H9 (cell line): ENCODE measurements at regions not wholly inside any gene's neighbourhood (a gene's known extent, or its start where the extent isn't known, plus 50 kb on each side); places are given as distances from the start of the nearest gene placed in this dataset.

Source experiments
- DNase-seq: peaks from one replicate; pipeline ENCODE4 v3.0.0-alpha.2; 2017
- H2AFZ ChIP-seq: one replicate; pipeline ENCODE4 v1.6.1; 2013; ENCODE audit warnings: mild to moderate bottlenecking, low read length, control low read depth, moderate library complexity
- H2AK5ac ChIP-seq: 2 replicates; pipeline ENCODE4 v1.6.1; 2013; ENCODE audit warnings: low read length, control low read depth, mixed read lengths; ENCODE audit not compliant: insufficient read length
- H2BK120ac ChIP-seq: one replicate; pipeline ENCODE4 v1.6.1; 2013; ENCODE audit warnings: low read depth, mild to moderate bottlenecking, low read length, control low read depth, inconsistent platforms; ENCODE audit not compliant: poor library complexity, severe bottlenecking
- H2BK12ac ChIP-seq: 2 replicates; pipeline ENCODE4 v1.6.1; 2013; ENCODE audit warnings: low read length, control low read depth, mixed read lengths, low read depth; ENCODE audit not compliant: insufficient read length
- H2BK15ac ChIP-seq: 2 replicates; pipeline ENCODE4 v1.6.1; 2013; ENCODE audit warnings: low read depth, low read length, control low read depth
- H2BK20ac ChIP-seq: one replicate; pipeline ENCODE4 v1.6.1; 2013; ENCODE audit warnings: low read depth, mild to moderate bottlenecking, low read length, control low read depth, inconsistent platforms; ENCODE audit not compliant: poor library complexity, severe bottlenecking
- H2BK5ac ChIP-seq: 2 replicates; pipeline ENCODE4 v1.6.1; 2013; ENCODE audit warnings: low read length, control low read depth, mixed read lengths; ENCODE audit not compliant: insufficient read length
- H3K14ac ChIP-seq: 2 replicates; pipeline ENCODE4 v1.6.1; 2013; ENCODE audit warnings: low read length, control low read depth; ENCODE audit not compliant: insufficient read depth
- H3K18ac ChIP-seq: 2 replicates; pipeline ENCODE4 v1.6.1; 2013; ENCODE audit warnings: low read depth, mild to moderate bottlenecking, mixed read lengths, low read length, control low read depth; ENCODE audit not compliant: insufficient read length
- H3K23ac ChIP-seq: 2 replicates; pipeline ENCODE4 v1.6.1; 2013; ENCODE audit warnings: low read length, control low read depth, mixed read lengths, low read depth; ENCODE audit not compliant: insufficient read length
- H3K23me2 ChIP-seq: 2 replicates; pipeline ENCODE4 v1.6.1; 2013; ENCODE audit warnings: low read depth, mild to moderate bottlenecking, mixed read lengths, low read length, control low read depth; ENCODE audit not compliant: insufficient read length, poor library complexity, severe bottlenecking
- H3K27ac ChIP-seq: 2 replicates; pipeline ENCODE4 v1.5.1; 2013; ENCODE audit warnings: low read length, control low read depth, mixed read lengths, low read depth; ENCODE audit not compliant: insufficient read length
- H3K27me3 ChIP-seq: 2 replicates; pipeline ENCODE4 v1.6.1; 2013; ENCODE audit warnings: low read length, control low read depth, inconsistent platforms; ENCODE audit not compliant: insufficient read depth
- H3K4ac ChIP-seq: 2 replicates; pipeline ENCODE4 v1.6.1; 2013; ENCODE audit warnings: low read depth, mild to moderate bottlenecking, control low read depth, inconsistent platforms, low read length, moderate library complexity
- H3K4me1 ChIP-seq: 2 replicates; pipeline ENCODE4 v1.6.1; 2013; ENCODE audit warnings: low read length, control low read depth, inconsistent platforms; ENCODE audit not compliant: insufficient read depth
- H3K4me2 ChIP-seq: 2 replicates; pipeline ENCODE4 v1.6.1; 2013; ENCODE audit warnings: low read length, control low read depth, mixed read lengths; ENCODE audit not compliant: insufficient read length, insufficient read depth
- H3K56ac ChIP-seq: 2 replicates; pipeline ENCODE4 v1.6.1; 2013; ENCODE audit warnings: low read depth, mild to moderate bottlenecking, mixed read lengths, low read length, control low read depth; ENCODE audit not compliant: insufficient read length
- H3K79me1 ChIP-seq: 2 replicates; pipeline ENCODE4 v1.6.1; 2013; ENCODE audit warnings: low read depth, mild to moderate bottlenecking, moderate library complexity, low read length, control low read depth, inconsistent platforms; ENCODE audit not compliant: insufficient read depth, poor library complexity, severe bottlenecking
- H3K79me2 ChIP-seq: 2 replicates; pipeline ENCODE4 v1.6.1; 2013; ENCODE audit warnings: low read length, control low read depth, inconsistent platforms; ENCODE audit not compliant: insufficient read depth
- H3K9ac ChIP-seq: 2 replicates; pipeline ENCODE4 v1.6.1; 2013; ENCODE audit warnings: low read length, control low read depth, mixed read lengths; ENCODE audit not compliant: insufficient read length; ENCODE audit errors: extremely low read depth
- H3K9me3 ChIP-seq: one replicate; pipeline ENCODE4 v1.6.1; 2013; ENCODE audit warnings: low read depth, low read length, inconsistent platforms; ENCODE audit not compliant: control insufficient read depth
- H3T11ph ChIP-seq: one replicate; pipeline ENCODE4 v1.6.1; 2013; ENCODE audit warnings: mild to moderate bottlenecking, low read length, control low read depth, inconsistent platforms
- H4K20me1 ChIP-seq: one replicate; pipeline ENCODE4 v1.6.1; 2013; ENCODE audit not compliant: control insufficient read depth, insufficient read length, insufficient read depth
- H4K5ac ChIP-seq: 2 replicates; pipeline ENCODE4 v1.6.1; 2013; ENCODE audit warnings: low read depth, mild to moderate bottlenecking, mixed read lengths, low read length, control low read depth; ENCODE audit not compliant: insufficient read length
- H4K8ac ChIP-seq: replicated peaks from 2 replicates; pipeline ENCODE4 v1.6.1; 2013; ENCODE audit warnings: low read length, control low read depth, mixed read lengths, low read depth; ENCODE audit not compliant: insufficient read length
- H4K91ac ChIP-seq: 2 replicates; pipeline ENCODE4 v1.6.1; 2013; ENCODE audit warnings: low read depth, mild to moderate bottlenecking, moderate library complexity, mixed read lengths, low read length, control low read depth; ENCODE audit not compliant: insufficient read length
- H3K27ac Mint-ChIP-seq, 3 experiments: 2 replicates in 2 of 3; 3 replicates in 1 of 3; pipeline ENCODE4 v1.8.0; 2020 to 2021; ENCODE audit warnings: mixed read lengths in 3 of 3, mild to moderate bottlenecking in 1 of 3, moderate library complexity in 1 of 3
- H3K27me3 Mint-ChIP-seq: 2 replicates; pipeline ENCODE4 v1.8.0; 2021; ENCODE audit warnings: low read depth, mild to moderate bottlenecking, moderate library complexity, mixed read lengths
- H3K36me3 Mint-ChIP-seq, 3 experiments: 2 replicates in 2 of 3; 3 replicates in 1 of 3; pipeline ENCODE4 v1.8.0; 2020 to 2021; ENCODE audit warnings: low read depth in 3 of 3, mixed read lengths in 3 of 3; ENCODE audit not compliant: insufficient read depth in 1 of 3
- H3K4me1 Mint-ChIP-seq, 2 experiments: 2 replicates each; pipeline ENCODE4 v1.8.0; 2020; ENCODE audit warnings: mixed read lengths in 2 of 2
- H3K4me3 Mint-ChIP-seq, 2 experiments: 2 replicates in 1 of 2; 3 replicates in 1 of 2; pipeline ENCODE4 v1.8.0; 2020 to 2021; ENCODE audit warnings: mild to moderate bottlenecking in 2 of 2, mixed read lengths in 2 of 2, moderate library complexity in 1 of 2
- H3K9me3 Mint-ChIP-seq, 2 experiments: 2 replicates in 1 of 2; 3 replicates in 1 of 2; pipeline ENCODE4 v1.8.0; 2020; ENCODE audit warnings: mild to moderate bottlenecking in 2 of 2, mixed read lengths in 2 of 2, moderate library complexity in 1 of 2
- CTCF ChIP-seq: fragments of 200-600 bp; sonication (generic); conservative IDR thresholded peaks from 3 replicates; pipeline ENCODE4 v1.8.0; 2021; ENCODE audit warnings: antibody characterized with exemption, mild to moderate bottlenecking
- WGBS: extraction: QIAGEN DNeasy Blood & Tissue Kit; methylation state at CpG from one replicate; pipeline ENCODE4 v1.1.7; 2013; ENCODE audit warnings: missing lambda C conversion rate, low lambda C conversion rate, mixed read lengths; ENCODE audit not compliant: insufficient read length; ENCODE audit errors: extremely low coverage; 5-methylcytosine and 5-hydroxymethylcytosine counted together

- Histone ChIP-seq H3K79me2 (0 out of 2 replicates have a peak, but pooled peaks cover 3% of the 10 kb centered on the region), H3K9ac (no peak overlapping the region), H3K4ac (no peak overlapping the region), H2AK5ac (no peak overlapping the region), H3K79me1 (no peaks in the 10 kb centered on the region), H3K23me2 (no peaks in the 10 kb centered on the region), H4K20me1 (no peaks in the 10 kb centered on the region), H3T11ph (no peak overlapping the region), H2BK12ac (no peak overlapping the region), H4K8ac (no peak overlapping the region), H3K56ac (no peak overlapping the region), H4K5ac (no peak overlapping the region), H3K4me2 (no peak overlapping the region), H3K27me3 (no peaks in the 10 kb centered on the region), H3K27ac (no peak overlapping the region), H2BK20ac (no peak overlapping the region), H2BK5ac (no peak overlapping the region), H3K18ac (no peak overlapping the region), H2BK15ac (no peak overlapping the region), H4K91ac (no peak overlapping the region), H3K4me1 (peaks cover 4% of the 10 kb centered on the region; the same call in 1 of the 2 replicates), H2BK120ac (no peak overlapping the region), H3K9me3 (no peaks in the 10 kb centered on the region), H2AFZ (no peak overlapping the region), H3K23ac (no peak overlapping the region), H3K14ac (no peak overlapping the region)
- Mint-ChIP-seq H3K4me3 (no peak overlapping the region; a peak in 1 of 5 replicates), H3K36me3 (peaks cover 19 to 27% (median 25%) of the 10 kb centered on the region in 3 experiments; a peak in 6 of 7 replicates), H3K27me3 (no peaks in the 10 kb centered on the region), H3K9me3 (no peaks in the 10 kb centered on the region), H3K4me1 (peaks cover 20 to 23% of the 10 kb centered on the region in 2 experiments), H3K27ac (peak overlapping the region in 2 of 3 experiments; percentile 14 to 63; a peak in 3 of 7 replicates)
- no peak for DNase-seq
- TF ChIP-seq CTCF = no peak
- no CpG with 5 or more reads among the region's 9 CpGs for WGBS
Observed at GRCh38 chr2:74048843-74049519, 64.3 kb downstream of the TET3 start.
